Hepatocyte (in vitro differentiated cells): ENCODE measurements at regions not wholly inside any gene's neighbourhood (a gene's known extent, or its start where the extent isn't known, plus 50 kb on each side); places are given as distances from the start of the nearest gene placed in this dataset.

Source experiments
- DNase-seq: peaks from one replicate; pipeline ENCODE4 v3.0.0-alpha.2; 2016; ENCODE audit warnings: low spot score
- H2AFZ ChIP-seq: fragments of 200-600 bp; sonication (generic); 2 replicates; pipeline ENCODE4 v1.6.0; 2016; ENCODE audit warnings: antibody characterized with exemption, mild to moderate bottlenecking
- H3K27ac ChIP-seq: fragments of 200-600 bp; sonication (generic); 2 replicates; pipeline ENCODE4 v1.5.1; 2016; ENCODE audit warnings: mild to moderate bottlenecking
- H3K27me3 ChIP-seq: fragments of 200-600 bp; sonication (generic); 2 replicates; pipeline ENCODE4 v1.6.1; 2016
- H3K36me3 ChIP-seq: fragments of 200-600 bp; sonication (generic); replicated peaks from 2 replicates; pipeline ENCODE4 v1.5.1; 2016; ENCODE audit warnings: low read depth; ENCODE audit not compliant: insufficient read depth
- H3K4me1 ChIP-seq: fragments of 200-600 bp; sonication (generic); 2 replicates; pipeline ENCODE4 v1.5.1; 2016; ENCODE audit warnings: mild to moderate bottlenecking, moderate library complexity; ENCODE audit not compliant: insufficient read depth
- H3K4me2 ChIP-seq: fragments of 200-600 bp; sonication (generic); 2 replicates; pipeline ENCODE4 v1.6.0; 2016
- H3K4me3 ChIP-seq: fragments of 200-600 bp; sonication (generic); 2 replicates; pipeline ENCODE4 v1.5.1; 2016; ENCODE audit warnings: mild to moderate bottlenecking
- H3K79me2 ChIP-seq: fragments of 200-600 bp; sonication (generic); 2 replicates; pipeline ENCODE4 v1.6.0; 2017; ENCODE audit warnings: mild to moderate bottlenecking
- H3K9me2 ChIP-seq: fragments of 200-600 bp; sonication (generic); replicated peaks from 2 replicates; pipeline ENCODE4 v1.6.0; 2017; ENCODE audit warnings: mild to moderate bottlenecking; ENCODE audit not compliant: insufficient read depth
- H3K9me3 ChIP-seq: fragments of 200-600 bp; sonication (generic); 2 replicates; pipeline ENCODE4 v1.5.1; 2016; ENCODE audit warnings: low read depth, mild to moderate bottlenecking
- H4K20me1 ChIP-seq: fragments of 200-600 bp; sonication (generic); 2 replicates; pipeline ENCODE4 v1.6.0; 2016; ENCODE audit warnings: mild to moderate bottlenecking; ENCODE audit not compliant: insufficient read depth, poor library complexity, severe bottlenecking
- CTCF ChIP-seq: fragments of 200-600 bp; sonication (generic); IDR thresholded peaks from 2 replicates; pipeline ENCODE4 v1.5.1; 2016; ENCODE audit warnings: antibody characterized with exemption, mild to moderate bottlenecking; ENCODE audit not compliant: poor library complexity
- EZH2 ChIP-seq: fragments of 200-600 bp; sonication (generic); IDR thresholded peaks from 2 replicates; pipeline ENCODE4 v1.6.1; 2016; ENCODE audit warnings: antibody characterized with exemption, mild to moderate bottlenecking, borderline replicate concordance
- EZH2phosphoT487 ChIP-seq: fragments of 200-600 bp; sonication (generic); IDR thresholded peaks from one replicate; pipeline ENCODE4 v1.6.1; 2018; ENCODE audit warnings: antibody characterized with exemption, mild to moderate bottlenecking, low read depth, moderate library complexity; ENCODE audit not compliant: unreplicated experiment, severe bottlenecking
- WGBS: methylation state at CpG from one replicate; pipeline ENCODE4 v1.1.6; 2016; ENCODE audit warnings: low lambda C conversion rate; ENCODE audit errors: missing lambda C conversion rate; 5-methylcytosine and 5-hydroxymethylcytosine counted together

DNA sequence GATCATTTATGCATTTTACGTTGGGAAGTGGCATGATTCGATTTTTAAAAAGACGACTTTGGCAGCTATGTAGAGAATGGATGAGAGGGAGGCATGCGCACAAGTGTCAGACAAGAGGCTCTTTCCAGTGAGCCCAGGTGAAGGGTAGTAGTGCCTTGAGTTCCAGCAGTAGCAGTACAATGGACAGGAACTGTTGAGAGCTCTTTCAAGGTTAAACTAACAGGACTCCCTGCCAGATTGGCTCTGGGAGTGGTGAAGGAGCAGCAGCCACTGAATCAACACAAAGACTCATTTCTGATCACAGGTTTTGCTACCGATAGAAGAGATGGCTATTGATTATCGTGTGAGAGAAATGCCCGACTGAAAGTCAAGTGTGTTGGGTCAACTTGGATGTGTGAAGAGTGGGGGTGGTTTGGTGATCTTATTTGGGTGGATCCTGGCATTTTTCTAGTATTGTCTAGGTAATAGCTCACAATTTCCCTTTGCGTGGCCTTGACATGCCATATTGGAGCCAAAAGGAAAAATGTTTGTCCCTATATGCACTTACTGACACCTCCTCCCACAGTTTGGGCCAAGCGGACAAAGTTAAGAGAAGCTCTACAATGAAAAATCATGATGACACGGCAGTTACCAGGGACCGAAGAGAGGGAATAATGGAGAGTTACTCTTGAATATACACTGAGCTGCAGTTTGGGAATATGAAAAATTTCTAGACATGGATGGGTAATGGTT lies 81.6 kb upstream of the MDFIC2 start:
- Histone ChIP-seq H3K4me3 (no peak overlapping the region), H3K36me3 (no peaks in the 10 kb centered on the region), H4K20me1 (no peaks in the 10 kb centered on the region), H3K4me1 (no peaks in the 10 kb centered on the region), H3K9me2 (no peaks in the 10 kb centered on the region), H3K27me3 (no peaks in the 10 kb centered on the region), H3K79me2 (no peaks in the 10 kb centered on the region), H2AFZ (no peak overlapping the region), H3K4me2 (no peak overlapping the region), H3K9me3 (no peaks in the 10 kb centered on the region), H3K27ac (no peak overlapping the region)
- WGBS, result 91% methylated on average over 11 of the region's 11 CpGs
- no peak for DNase-seq
- TF ChIP-seq EZH2 (no peak), CTCF (no peak), EZH2phosphoT487 (no peak)

DNA sequence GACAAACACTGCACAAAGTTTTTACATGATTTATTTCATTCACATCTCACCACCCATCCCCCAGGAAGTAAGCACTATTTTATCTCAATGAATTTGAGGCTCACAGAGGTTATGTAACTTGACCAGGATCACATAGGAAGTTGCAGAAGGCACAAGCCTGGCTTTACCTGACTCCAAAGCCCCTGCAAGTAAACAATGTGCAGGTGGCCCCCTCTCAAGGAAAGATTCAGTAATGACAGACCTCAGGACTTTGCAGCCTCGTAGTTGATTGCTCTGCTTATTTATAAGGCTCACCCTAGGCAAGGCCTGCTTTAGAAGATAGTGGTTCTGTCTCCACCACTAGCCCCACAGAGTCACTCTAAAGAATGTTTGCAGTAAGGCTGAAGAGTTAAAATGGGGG lies 79.8 kb upstream of the MDFIC2 start:
- TF ChIP-seq EZH2phosphoT487 (no peak), CTCF (no peak), EZH2 (no peak)
- WGBS, result 36% methylated on average over 1 of the region's 1 CpG

GRCh38 chr3:70387889-70388288 lies 75.5 kb upstream of the MDFIC2 start:
- no peak for TF ChIP-seq EZH2
- no peak for TF ChIP-seq CTCF
- TF ChIP-seq EZH2phosphoT487, result no peak
- no peak overlapping the region for H2AFZ ChIP-seq
- H3K36me3 ChIP-seq, result no peaks in the 10 kb centered on the region
- H3K79me2 ChIP-seq, result no peaks in the 10 kb centered on the region
- H3K4me2 ChIP-seq, result no peak overlapping the region
- H3K27ac ChIP-seq, result no peak overlapping the region
- no peak overlapping the region for H3K4me3 ChIP-seq
- no peaks in the 10 kb centered on the region for H4K20me1 ChIP-seq
- no peak for DNase-seq
- H3K27me3 ChIP-seq, result no peaks in the 10 kb centered on the region
- H3K9me3 ChIP-seq, result no peaks in the 10 kb centered on the region
- H3K4me1 ChIP-seq, result no peaks in the 10 kb centered on the region
- no peaks in the 10 kb centered on the region for H3K9me2 ChIP-seq
- WGBS, result 91% methylated on average over 3 of the region's 3 CpGs

More for the DNA sequence above, 79.8 kb upstream of the MDFIC2 start:
- H3K36me3 ChIP-seq, result no peaks in the 10 kb centered on the region
- DNase-seq, result no peak
- no peaks in the 10 kb centered on the region for H4K20me1 ChIP-seq
- no peaks in the 10 kb centered on the region for H3K27me3 ChIP-seq
- H2AFZ ChIP-seq, result no peak overlapping the region
- H3K79me2 ChIP-seq, result no peaks in the 10 kb centered on the region
- H3K4me1 ChIP-seq, result no peaks in the 10 kb centered on the region
- no peaks in the 10 kb centered on the region for H3K9me2 ChIP-seq
- no peak overlapping the region for H3K27ac ChIP-seq
- H3K9me3 ChIP-seq, result no peaks in the 10 kb centered on the region
- no peak overlapping the region for H3K4me3 ChIP-seq
- H3K4me2 ChIP-seq, result no peak overlapping the region

DNA sequence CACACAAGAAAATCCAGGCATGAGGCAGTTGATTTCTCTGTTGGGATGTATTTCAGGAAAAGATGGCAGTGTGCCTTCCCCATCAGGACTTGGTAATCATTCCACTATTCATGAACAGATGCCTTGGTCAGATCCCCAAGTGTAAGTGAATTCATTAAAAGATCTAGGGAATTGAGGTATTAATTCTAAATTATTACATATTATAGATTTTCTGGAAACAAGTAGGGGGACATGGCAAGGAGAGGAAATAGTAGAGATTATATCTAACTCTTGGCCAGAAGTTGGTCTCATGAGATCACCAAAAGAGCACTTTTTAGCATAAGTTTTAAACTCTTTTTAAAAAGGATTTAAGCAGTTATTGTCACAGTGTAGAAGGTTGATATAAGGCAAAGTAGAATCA lies 74.4 kb upstream of the MDFIC2 start:
- Histone ChIP-seq H3K9me2 (no peaks in the 10 kb centered on the region), H3K27me3 (peaks cover 1% of the 10 kb centered on the region), H2AFZ (no peak overlapping the region), H3K4me3 (no peak overlapping the region), H4K20me1 (no peaks in the 10 kb centered on the region), H3K27ac (no peak overlapping the region), H3K4me2 (no peak overlapping the region), H3K79me2 (no peaks in the 10 kb centered on the region), H3K4me1 (no peaks in the 10 kb centered on the region), H3K36me3 (no peaks in the 10 kb centered on the region), H3K9me3 (no peaks in the 10 kb centered on the region)
- no peak for TF ChIP-seq EZH2
- TF ChIP-seq CTCF, result no peak
- TF ChIP-seq EZH2phosphoT487, result no peak
- DNase-seq, result no peak
